Neuronal stem cell (in vitro differentiated cells): ENCODE measurements at regions not wholly inside any gene's neighbourhood (a gene's known extent, or its start where the extent isn't known, plus 50 kb on each side); places are given as distances from the start of the nearest gene placed in this dataset.

Experiments used
- DNase-seq: peaks from one replicate; pipeline ENCODE4 v3.0.0-alpha.2; 2013; ENCODE audit warnings: low spot score
- H2AFZ ChIP-seq: one replicate; pipeline ENCODE4 v1.6.1; 2013; ENCODE audit warnings: mild to moderate bottlenecking, low read length, inconsistent platforms
- H2AK5ac ChIP-seq: 2 replicates; pipeline ENCODE4 v1.6.1; 2013; ENCODE audit warnings: low read depth, mild to moderate bottlenecking, inconsistent platforms, low read length, moderate library complexity, mixed read lengths
- H2BK120ac ChIP-seq: 2 replicates; pipeline ENCODE4 v1.6.1; 2013; ENCODE audit warnings: low read depth, mild to moderate bottlenecking, inconsistent platforms, low read length, moderate library complexity, mixed read lengths
- H2BK12ac ChIP-seq: one replicate; pipeline ENCODE4 v1.6.1; 2013; ENCODE audit warnings: low read length, inconsistent platforms
- H2BK15ac ChIP-seq: 2 replicates; pipeline ENCODE4 v1.6.1; 2013; ENCODE audit warnings: mild to moderate bottlenecking, low read length, inconsistent platforms, mixed read lengths
- H2BK5ac ChIP-seq: one replicate; pipeline ENCODE4 v1.6.1; 2013; ENCODE audit warnings: inconsistent platforms, mild to moderate bottlenecking, low read length, moderate library complexity
- H3K14ac ChIP-seq: one replicate; pipeline ENCODE4 v1.6.1; 2013; ENCODE audit warnings: low read length, inconsistent platforms
- H3K18ac ChIP-seq: 2 replicates; pipeline ENCODE4 v1.6.1; 2013; ENCODE audit warnings: low read length, inconsistent platforms
- H3K23ac ChIP-seq: 2 replicates; pipeline ENCODE4 v1.6.1; 2013; ENCODE audit warnings: low read depth, mild to moderate bottlenecking, mixed read lengths, low read length, inconsistent platforms; ENCODE audit not compliant: poor library complexity
- H3K27ac ChIP-seq: replicated peaks from 3 replicates; pipeline ENCODE4 v1.5.1; 2013; ENCODE audit warnings: low read length, inconsistent platforms
- H3K27me3 ChIP-seq, 3 experiments: 2 replicates each; pipeline ENCODE4 v1.6.1; 2013; ENCODE audit warnings: low read length in 3 of 3, mild to moderate bottlenecking in 2 of 3, inconsistent platforms in 1 of 3, low read depth in 1 of 3, mixed read lengths in 1 of 3, moderate library complexity in 1 of 3; ENCODE audit not compliant: control insufficient read depth in 3 of 3, insufficient read depth in 3 of 3
- H3K36me3 ChIP-seq, 2 donors: replicated peaks in 1 of 2; 2 replicates each; pipeline ENCODE4 v1.6.1; 2013; ENCODE audit warnings: low read length in 2 of 2; ENCODE audit not compliant: control insufficient read depth in 2 of 2, insufficient read depth in 2 of 2
- H3K4ac ChIP-seq: 2 replicates; pipeline ENCODE4 v1.6.1; 2013; ENCODE audit warnings: inconsistent platforms, mild to moderate bottlenecking, low read length, moderate library complexity
- H3K4me1 ChIP-seq, 2 donors: 1 replicate in 1 of 2; 2 replicates in 1 of 2; pipeline ENCODE4 v1.6.1; 2013; ENCODE audit warnings: low read length in 2 of 2, low read depth in 1 of 2; ENCODE audit not compliant: control insufficient read depth in 2 of 2, insufficient read depth in 1 of 2
- H3K4me2 ChIP-seq: one replicate; pipeline ENCODE4 v1.6.1; 2013; ENCODE audit warnings: mild to moderate bottlenecking, low read length, inconsistent platforms; ENCODE audit not compliant: insufficient read depth, poor library complexity, severe bottlenecking
- H3K4me3 ChIP-seq, 2 donors: 2 replicates each; pipeline ENCODE4 v1.5.1; 2013; ENCODE audit warnings: low read length in 2 of 2, mild to moderate bottlenecking in 2 of 2, inconsistent platforms in 1 of 2, moderate library complexity in 1 of 2
- H3K79me1 ChIP-seq: one replicate; pipeline ENCODE4 v1.6.1; 2013; ENCODE audit warnings: low read depth, mild to moderate bottlenecking, inconsistent platforms, low read length, moderate library complexity
- H3K9ac ChIP-seq: one replicate; pipeline ENCODE4 v1.6.1; 2013; ENCODE audit warnings: mild to moderate bottlenecking, low read depth, low read length, inconsistent platforms; ENCODE audit not compliant: poor library complexity
- H3K9me3 ChIP-seq, 2 donors: replicated peaks in 1 of 2; 2 replicates each; pipeline versions ENCODE3 to v1.6.1; 2013; ENCODE audit warnings: low read length in 2 of 2, mild to moderate bottlenecking in 2 of 2, inconsistent platforms in 1 of 2, low read depth in 1 of 2, mixed read lengths in 1 of 2, moderate library complexity in 1 of 2; ENCODE audit not compliant: control insufficient read depth in 2 of 2, insufficient read depth in 1 of 2
- H4K8ac ChIP-seq: one replicate; pipeline ENCODE4 v1.6.1; 2013; ENCODE audit warnings: low read depth, mild to moderate bottlenecking, inconsistent platforms, low read length, moderate library complexity
- H4K91ac ChIP-seq: one replicate; pipeline ENCODE4 v1.6.1; 2013; ENCODE audit warnings: low read length, low read depth, mild to moderate bottlenecking, inconsistent platforms; ENCODE audit not compliant: poor library complexity
- WGBS, 2 donors: extraction: QIAGEN DNeasy Blood & Tissue Kit; methylation state at CpG; one replicate each; pipeline ENCODE4 v1.1.7; 2013; ENCODE audit warnings: missing lambda C conversion rate in 2 of 2, mixed read lengths in 1 of 2; ENCODE audit not compliant: insufficient read length in 2 of 2, insufficient replicate concordance in 1 of 2; ENCODE audit errors: extremely low coverage in 2 of 2; 5-methylcytosine and 5-hydroxymethylcytosine counted together

DNA sequence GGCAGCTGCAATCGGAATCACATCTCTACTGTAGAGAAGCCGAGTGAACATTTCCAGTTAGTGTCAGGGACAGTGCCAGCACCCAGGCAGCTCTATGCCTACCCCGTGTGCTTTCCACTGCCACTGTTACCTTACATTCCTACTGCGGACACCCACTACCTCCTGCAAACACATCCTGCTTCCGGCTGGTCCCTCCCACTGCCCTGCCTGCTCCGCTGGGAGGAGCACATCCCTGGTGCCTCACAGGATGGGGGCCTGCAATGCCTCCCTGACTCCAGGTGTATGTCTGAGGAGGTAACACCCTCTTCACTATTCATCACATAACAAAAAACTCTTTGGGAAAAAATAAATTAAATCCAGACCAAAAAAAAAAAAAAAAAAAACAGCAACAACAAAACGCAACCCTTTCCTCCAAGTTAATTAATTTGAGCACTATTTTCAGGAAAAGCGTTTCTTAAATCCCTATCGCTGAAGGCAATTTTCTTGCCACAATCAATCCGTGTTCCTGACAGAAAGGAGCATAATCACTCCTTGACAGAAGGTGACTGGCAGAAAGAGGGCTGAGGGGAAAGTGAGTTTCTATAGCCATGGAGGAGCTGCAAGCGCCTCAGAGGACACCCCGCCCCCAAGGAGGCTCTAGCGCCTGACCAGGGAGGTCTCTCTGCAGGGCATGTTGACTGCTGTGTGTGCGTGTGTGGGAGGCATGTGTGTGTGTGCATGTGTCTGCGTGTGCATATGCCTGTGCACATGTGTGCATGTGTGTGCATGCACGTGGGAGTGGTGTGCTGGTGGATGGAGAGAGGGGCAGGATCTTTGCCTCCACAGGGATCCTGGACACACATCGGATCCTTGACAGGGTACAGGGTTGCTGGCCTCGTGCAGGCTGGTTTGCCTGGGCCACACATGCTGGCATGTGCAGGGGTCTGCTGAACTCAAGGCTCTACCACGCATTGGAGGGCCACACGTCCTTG, 134.8 kb upstream of the NTM start:
- H3K4me1 ChIP-seq: peaks cover 0 to 4% of the 10 kb centered on the region in 2 donors
- peak overlapping the region; percentile 25 for H3K18ac ChIP-seq
- no peak overlapping the region for H3K27ac ChIP-seq
- H3K4ac ChIP-seq: no peak overlapping the region
- no peaks in the 10 kb centered on the region for H3K36me3 ChIP-seq
- no peak overlapping the region for H2AFZ ChIP-seq
- no peak overlapping the region for H2BK15ac ChIP-seq
- peak overlapping the region; percentile 24 for H3K9ac ChIP-seq
- no peaks in the 10 kb centered on the region for H3K9me3 ChIP-seq
- H3K4me3 ChIP-seq: peak overlapping the region in 1 of 2 donors; percentile 27
- no CpG with 5 or more reads among the region's 20 CpGs for WGBS, 2 donors
- no peaks in the 10 kb centered on the region for H3K27me3 ChIP-seq
- H4K8ac ChIP-seq: no peak overlapping the region
- no peak overlapping the region for H3K23ac ChIP-seq
- no peak overlapping the region for H2BK5ac ChIP-seq
- no peaks in the 10 kb centered on the region for H3K79me1 ChIP-seq
- no peak overlapping the region for H2BK120ac ChIP-seq
- DNase-seq: no peak
- H2BK12ac ChIP-seq: no peak overlapping the region
- H4K91ac ChIP-seq: no peak overlapping the region
- H3K14ac ChIP-seq: peak overlapping the region; percentile 17
- no peak overlapping the region for H2AK5ac ChIP-seq
- H3K4me2 ChIP-seq: no peak overlapping the region

DNA sequence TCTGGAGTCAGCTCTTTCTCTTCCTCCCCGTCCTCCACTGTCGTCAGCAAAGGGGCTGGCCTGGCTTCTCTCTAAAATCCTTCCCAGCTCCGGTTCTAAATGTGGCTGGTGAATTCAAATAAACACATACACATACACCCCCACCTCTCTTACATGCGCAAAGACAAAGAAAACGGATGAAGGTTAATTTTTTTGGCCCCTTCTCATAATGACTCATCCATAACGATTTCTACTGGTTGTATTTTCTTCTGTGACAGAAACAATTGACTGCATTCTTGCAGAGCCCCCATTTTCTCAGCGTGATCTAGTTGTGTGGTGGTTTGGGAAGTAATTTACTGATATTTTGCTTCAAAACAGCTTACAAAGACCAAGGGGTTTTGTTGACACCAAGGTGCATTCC, 130.0 kb upstream of the NTM start:
- no peak overlapping the region for H3K4me3 ChIP-seq
- DNase-seq: no peak
- H3K79me1 ChIP-seq: no peaks in the 10 kb centered on the region
- H4K91ac ChIP-seq: no peak overlapping the region
- no peak overlapping the region for H2BK5ac ChIP-seq
- no peak overlapping the region for H3K18ac ChIP-seq
- no peaks in the 10 kb centered on the region for H3K9me3 ChIP-seq
- no peak overlapping the region for H3K4me2 ChIP-seq
- H2AK5ac ChIP-seq: no peak overlapping the region
- H3K23ac ChIP-seq: no peak overlapping the region
- WGBS, 2 donors: no CpG with 5 or more reads among the region's 7 CpGs
- H2BK12ac ChIP-seq: no peak overlapping the region
- H3K27me3 ChIP-seq: no peaks in the 10 kb centered on the region
- no peak overlapping the region for H4K8ac ChIP-seq
- H3K27ac ChIP-seq: no peak overlapping the region
- no peak overlapping the region for H2BK15ac ChIP-seq
- H3K9ac ChIP-seq: no peak overlapping the region
- H2BK120ac ChIP-seq: no peak overlapping the region
- no peak overlapping the region for H2AFZ ChIP-seq
- H3K14ac ChIP-seq: no peak overlapping the region
- peaks cover 0 to 3% of the 10 kb centered on the region in 2 donors for H3K4me1 ChIP-seq
- H3K36me3 ChIP-seq: no peaks in the 10 kb centered on the region
- no peak overlapping the region for H3K4ac ChIP-seq

DNA sequence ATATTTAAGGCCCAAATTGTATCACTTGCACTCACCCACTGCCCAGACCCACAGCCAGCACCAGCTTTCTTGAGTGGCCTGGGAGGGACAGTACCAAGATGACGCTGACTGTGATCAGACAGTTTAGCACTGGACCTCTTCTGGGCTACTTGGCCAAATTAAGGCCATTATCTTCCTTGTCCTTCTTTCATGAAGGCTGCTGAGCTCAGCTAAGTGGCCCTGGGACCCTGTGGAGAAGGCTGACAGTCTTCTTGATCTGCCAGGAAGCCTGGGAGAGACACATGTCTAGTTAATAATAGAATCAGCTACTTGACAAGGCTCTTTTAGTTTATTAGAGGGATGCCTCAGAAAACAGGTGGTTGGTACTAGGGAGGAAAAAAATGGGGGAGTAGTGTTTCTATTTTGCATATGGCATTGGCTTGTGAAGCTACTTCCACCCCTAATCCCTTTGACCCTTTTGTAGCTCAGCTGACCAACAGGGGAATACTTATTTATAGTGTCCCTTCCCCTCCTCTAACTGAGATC, 127.9 kb upstream of the NTM start:
- no peak overlapping the region for H3K14ac ChIP-seq

DNA sequence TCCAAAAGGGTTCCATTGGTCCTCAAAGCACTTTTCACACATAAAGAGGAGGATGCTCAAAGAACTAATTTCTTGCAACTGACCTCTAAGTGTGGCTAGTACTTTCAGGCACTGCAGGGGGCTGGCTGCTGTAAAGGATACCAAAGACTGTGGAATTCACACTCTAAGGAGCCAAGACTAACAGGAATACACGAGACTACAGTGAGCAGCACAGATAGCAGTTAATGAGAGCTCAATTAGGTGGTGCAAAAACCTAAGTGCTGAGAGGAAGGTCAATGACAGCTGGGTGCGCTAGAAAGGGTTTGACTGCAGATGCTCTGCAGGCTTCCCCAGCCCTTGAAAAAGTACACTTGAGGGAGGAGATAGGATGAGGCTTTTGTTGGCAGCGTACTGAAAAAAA, 124.3 kb upstream of the NTM start:
- H3K23ac ChIP-seq: no peak overlapping the region
- no peak overlapping the region for H2BK5ac ChIP-seq
- no peaks in the 10 kb centered on the region for H3K36me3 ChIP-seq
- DNase-seq: no peak
- no peak overlapping the region for H2BK120ac ChIP-seq
- H2AFZ ChIP-seq: no peak overlapping the region
- no peaks in the 10 kb centered on the region for H3K27me3 ChIP-seq
- H3K14ac ChIP-seq: no peak overlapping the region
- no peak overlapping the region for H2BK15ac ChIP-seq
- WGBS, 2 donors: no CpG with 5 or more reads among the region's 3 CpGs
- peaks cover 0 to 3% of the 10 kb centered on the region in 2 donors for H3K4me1 ChIP-seq
- no peak overlapping the region for H3K18ac ChIP-seq
- H3K4me3 ChIP-seq: no peak overlapping the region
- no peak overlapping the region for H3K9ac ChIP-seq
- H3K79me1 ChIP-seq: no peaks in the 10 kb centered on the region
- H4K8ac ChIP-seq: no peak overlapping the region
- H2BK12ac ChIP-seq: no peak overlapping the region
- H3K4ac ChIP-seq: no peak overlapping the region
- no peak overlapping the region for H3K27ac ChIP-seq
- no peak overlapping the region for H2AK5ac ChIP-seq
- H3K4me2 ChIP-seq: no peak overlapping the region
- no peaks in the 10 kb centered on the region for H3K9me3 ChIP-seq
- no peak overlapping the region for H4K91ac ChIP-seq

More for the DNA sequence above, 127.9 kb upstream of the NTM start:
- no peak overlapping the region for H4K8ac ChIP-seq
- no peak overlapping the region for H3K27ac ChIP-seq
- H4K91ac ChIP-seq: no peak overlapping the region
- H3K9ac ChIP-seq: no peak overlapping the region
- H3K18ac ChIP-seq: no peak overlapping the region
- no peak for DNase-seq
- H3K79me1 ChIP-seq: no peaks in the 10 kb centered on the region
- WGBS, 2 donors: no CpG with 5 or more reads among the region's 1 CpG
- no peak overlapping the region for H2BK15ac ChIP-seq
- H2BK12ac ChIP-seq: no peak overlapping the region
- H3K4me2 ChIP-seq: no peak overlapping the region
- H2AFZ ChIP-seq: no peak overlapping the region
- H3K23ac ChIP-seq: no peak overlapping the region
- H2AK5ac ChIP-seq: no peak overlapping the region
- H3K36me3 ChIP-seq: no peaks in the 10 kb centered on the region
- no peaks in the 10 kb centered on the region for H3K9me3 ChIP-seq
- no peak overlapping the region for H3K4me3 ChIP-seq
- H3K4me1 ChIP-seq: peaks cover 0 to 3% of the 10 kb centered on the region in 2 donors
- no peaks in the 10 kb centered on the region for H3K27me3 ChIP-seq
- no peak overlapping the region for H2BK5ac ChIP-seq
- no peak overlapping the region for H3K4ac ChIP-seq
- H2BK120ac ChIP-seq: no peak overlapping the region
